Inflammatory macrophage (primary cell): ENCODE measurements at regions not wholly inside any gene's neighbourhood (a gene's known extent, or its start where the extent isn't known, plus 50 kb on each side); places are given as distances from the start of the nearest gene placed in this dataset.

ENCODE experiments used
- DNase-seq, 2 donors: peaks; one replicate each; pipeline ENCODE4 v3.0.0-alpha.2; 2020 to 2022

DNA sequence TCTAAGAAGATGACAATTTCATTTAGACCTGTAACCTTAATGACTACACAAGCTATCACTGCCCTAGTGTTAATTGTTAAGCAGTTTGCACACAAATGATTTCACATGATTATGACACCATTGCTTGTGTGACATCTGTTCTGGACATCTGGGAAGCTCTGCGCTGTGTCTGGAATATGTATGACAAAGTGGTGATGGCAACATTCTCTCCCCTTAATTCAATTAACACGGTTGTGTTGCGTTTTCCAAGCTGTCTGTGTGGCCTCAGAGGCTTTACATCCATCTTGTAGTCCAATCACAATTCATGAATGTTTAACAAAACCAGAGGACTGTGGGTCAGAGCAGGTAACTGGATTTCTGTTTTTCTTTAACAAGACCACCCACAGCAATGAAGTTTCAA lies 204.4 kb downstream of the COG6 start:
- DNase-seq, result no peak

DNA sequence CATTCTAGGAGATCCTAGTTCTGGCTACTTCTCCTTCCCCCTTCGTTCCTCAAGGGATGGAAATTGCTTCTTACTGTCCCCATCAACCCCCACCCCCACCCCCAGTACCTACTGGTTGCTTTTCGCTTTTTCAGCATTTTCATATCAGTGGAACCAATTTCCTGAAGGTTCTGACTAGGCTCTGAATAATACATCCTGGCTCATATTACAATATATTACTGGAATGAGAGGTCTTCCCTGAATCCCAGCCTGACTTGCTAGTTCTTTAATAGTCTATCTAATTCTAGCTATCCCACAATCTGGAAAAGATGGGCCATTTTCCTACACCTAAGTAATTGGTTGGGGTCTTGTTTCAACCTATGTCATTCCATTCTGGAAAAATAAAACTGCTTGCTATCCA lies 207.4 kb downstream of the COG6 start:
- DNase-seq, result no peak

DNA sequence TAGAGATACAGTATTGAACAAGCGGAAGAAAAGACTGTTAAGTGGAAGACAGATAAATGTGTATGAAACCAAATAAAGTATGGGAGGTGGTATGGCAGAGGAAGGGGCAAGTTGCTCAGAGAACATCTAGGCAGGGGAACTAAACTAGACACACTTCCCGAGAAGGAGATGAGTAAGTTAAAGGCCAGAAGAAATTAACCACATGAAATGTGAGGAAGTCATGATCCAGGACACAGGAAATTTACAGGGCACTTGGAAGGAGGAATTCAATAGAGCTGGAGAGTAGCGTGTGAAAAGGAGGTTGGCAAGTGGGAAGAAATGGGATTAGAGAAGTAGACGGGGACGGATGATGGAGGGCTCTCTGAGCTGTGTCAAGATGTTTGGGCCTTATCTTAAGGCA lies 208.8 kb downstream of the COG6 start:
- DNase-seq, result no peak

DNA sequence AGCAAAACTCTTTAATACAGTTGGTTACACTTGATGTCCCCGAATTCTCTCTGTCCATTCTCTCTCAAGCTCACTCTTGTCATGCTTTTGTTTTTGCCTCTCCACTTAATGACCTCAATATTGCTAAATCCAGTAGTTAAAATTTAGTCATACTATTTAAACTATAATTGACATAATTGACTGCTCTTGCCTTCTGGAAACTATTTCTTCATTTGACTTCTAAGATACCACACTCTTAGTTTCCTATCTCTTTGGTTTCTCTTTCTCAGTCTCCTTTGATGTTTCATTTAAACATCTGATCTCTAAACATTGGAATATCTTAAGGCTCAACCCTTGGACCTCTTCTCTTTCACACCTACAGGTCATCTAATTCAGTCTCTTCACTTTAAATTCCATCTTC lies 211.3 kb downstream of the COG6 start:
- no peak for DNase-seq

DNA sequence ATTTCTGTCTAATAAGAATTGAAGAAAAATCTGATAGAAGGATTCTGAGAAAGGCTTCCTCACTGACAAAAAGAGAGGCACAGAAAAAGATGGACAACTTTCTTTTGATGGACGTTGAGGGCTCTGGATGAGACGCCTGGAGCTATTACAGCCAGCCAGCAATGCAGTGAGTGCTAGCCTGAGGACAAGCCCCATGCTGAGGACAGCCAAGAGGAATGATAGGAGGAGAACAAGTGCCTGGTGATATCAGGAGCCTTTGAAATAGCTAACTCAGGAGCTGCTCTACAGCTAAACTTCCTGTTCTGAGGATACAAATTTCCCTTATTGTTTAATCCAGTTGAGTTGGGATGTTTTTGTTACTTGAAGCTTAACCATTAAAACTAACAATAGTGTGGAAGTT lies 212.3 kb downstream of the COG6 start:
- no peak for DNase-seq

DNA sequence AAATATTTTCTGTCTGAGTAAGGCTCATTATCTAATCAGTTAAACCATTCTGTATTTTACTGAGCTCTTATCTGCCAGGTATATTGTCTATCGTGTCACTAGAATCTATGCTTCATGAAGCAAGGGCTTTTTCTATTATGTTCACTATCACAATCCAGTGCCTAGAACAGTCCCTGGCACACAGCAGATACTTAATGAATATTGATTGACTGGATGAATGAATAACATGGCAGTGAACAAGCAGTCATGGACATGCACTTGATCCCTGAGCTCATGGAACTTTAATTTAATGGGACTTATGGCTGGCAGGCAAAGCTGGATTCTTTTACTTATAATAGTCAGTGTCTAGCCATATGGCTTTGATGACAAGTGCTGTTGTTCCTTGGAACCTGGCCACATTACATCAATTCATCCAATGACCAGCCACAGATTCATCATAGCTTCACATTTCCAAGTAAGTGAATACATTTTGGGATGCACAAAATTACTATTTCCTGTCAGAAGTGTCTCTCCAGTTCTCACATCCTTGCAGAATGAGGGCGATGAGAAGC lies 214.8 kb downstream of the COG6 start:
- DNase-seq, result no peak

DNA sequence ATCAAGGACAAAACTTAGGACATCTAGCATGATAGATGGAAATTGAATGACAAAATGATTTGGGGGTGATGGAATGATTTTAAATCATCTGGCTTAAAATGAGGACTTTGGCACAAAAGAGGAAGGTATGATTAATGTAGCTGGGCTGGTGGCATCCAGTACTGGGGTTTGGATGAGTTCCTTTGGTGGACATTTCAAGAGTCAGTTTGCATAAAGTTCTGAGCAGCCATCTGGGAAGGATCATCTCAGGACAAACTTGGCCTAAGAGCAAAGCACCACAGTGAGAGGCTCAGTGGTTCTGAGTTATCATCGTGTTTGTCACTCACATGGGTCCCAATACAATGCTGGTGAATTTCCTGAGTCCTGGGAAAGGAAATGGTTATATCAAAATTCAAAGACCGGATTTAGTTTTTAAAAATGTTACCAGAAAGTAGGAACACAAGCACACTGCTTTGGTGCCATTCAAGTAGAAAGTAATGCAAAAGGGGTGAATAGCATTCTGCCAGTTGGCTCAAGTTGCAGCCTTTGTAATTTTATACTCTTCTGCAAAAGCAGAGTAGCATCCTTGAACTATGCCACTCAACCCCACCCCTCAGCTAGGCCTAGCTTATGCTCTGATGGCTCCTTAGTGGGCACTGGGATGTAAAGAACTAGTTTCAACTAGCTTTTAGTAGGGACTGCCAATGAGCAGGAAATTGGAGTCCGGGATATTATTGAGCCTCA lies 219.0 kb downstream of the COG6 start:
- no peak for DNase-seq

DNA sequence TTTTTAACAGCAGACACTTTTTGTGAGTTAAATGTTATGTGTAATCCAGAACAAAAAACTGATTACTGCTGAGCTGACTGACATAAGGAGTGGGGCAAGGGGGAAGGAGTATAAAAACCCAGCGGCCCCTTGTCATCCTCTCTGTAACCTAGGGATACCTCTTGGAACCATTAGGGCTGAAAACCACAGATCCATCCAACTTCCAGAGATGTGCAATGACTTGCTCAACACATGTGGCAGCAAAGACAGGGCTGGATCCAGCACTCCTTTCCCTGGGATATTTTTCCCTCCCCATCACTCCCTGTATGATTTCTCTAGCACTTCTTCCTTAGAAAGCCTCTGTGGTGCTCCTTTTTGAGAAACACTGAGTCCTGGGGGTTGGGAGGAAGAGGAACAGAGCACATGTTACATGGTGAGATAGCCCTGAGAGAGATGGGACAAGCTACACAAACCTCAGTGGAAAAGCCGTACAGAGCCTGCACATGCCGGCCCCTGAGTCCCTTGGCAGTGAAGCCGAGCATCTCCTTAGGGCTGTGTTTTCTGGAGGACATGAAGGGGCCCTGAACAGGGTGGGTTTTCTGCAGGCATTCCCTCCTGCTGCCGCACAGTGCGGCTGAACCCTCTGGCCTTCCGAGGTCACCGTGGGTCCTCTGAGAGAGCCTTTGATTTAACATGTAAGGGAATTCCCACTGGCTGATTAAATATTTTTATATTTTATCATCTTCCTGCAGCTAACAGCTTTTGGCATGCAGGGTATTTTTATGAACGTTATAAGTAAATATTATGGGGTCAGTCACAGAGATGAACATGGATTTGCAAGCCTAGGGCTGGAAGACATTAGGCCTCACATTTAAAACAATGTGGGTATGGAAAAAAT lies 219.9 kb downstream of the COG6 start:
- DNase-seq, result no peak

DNA sequence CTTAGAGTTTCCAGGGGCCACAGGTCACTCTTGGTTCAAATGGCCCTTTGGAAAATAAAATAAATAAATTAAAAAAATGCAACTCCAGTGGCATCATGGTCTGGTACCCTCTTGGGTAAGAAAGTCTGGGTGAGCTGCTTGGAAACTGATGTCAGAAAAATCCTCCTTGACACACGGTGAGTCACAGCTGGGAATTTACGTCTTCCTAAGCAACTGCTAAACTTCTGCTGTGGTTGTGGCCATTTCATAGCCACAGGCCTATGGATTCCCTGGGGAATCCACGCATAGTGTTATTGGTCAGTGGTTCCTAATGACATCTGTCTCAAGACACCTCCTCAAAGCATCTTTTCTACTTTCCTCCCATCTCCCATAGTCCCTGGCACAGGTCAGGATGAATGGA lies 220.8 kb downstream of the COG6 start:
- DNase-seq, result no peak

DNA sequence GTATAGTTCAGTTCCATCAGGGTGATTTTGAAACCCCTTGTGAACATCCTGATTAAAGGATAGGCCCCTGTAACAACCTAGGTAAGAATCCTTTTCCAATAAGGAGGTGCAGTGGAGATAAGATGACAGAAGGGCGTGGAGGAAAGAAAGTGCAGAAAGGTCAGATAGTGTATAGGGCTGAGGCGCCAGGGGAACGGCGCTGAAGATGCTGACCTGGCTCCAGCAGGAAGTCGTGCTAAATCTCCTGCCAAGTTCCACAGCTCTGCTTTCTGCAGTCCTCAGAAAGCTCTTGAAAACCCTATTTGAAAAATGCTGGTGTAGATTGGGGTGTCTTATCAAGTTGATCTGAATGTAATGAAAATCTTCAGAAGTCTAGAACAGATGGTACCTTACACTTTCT lies 221.7 kb downstream of the COG6 start:
- DNase-seq, result no peak

DNA sequence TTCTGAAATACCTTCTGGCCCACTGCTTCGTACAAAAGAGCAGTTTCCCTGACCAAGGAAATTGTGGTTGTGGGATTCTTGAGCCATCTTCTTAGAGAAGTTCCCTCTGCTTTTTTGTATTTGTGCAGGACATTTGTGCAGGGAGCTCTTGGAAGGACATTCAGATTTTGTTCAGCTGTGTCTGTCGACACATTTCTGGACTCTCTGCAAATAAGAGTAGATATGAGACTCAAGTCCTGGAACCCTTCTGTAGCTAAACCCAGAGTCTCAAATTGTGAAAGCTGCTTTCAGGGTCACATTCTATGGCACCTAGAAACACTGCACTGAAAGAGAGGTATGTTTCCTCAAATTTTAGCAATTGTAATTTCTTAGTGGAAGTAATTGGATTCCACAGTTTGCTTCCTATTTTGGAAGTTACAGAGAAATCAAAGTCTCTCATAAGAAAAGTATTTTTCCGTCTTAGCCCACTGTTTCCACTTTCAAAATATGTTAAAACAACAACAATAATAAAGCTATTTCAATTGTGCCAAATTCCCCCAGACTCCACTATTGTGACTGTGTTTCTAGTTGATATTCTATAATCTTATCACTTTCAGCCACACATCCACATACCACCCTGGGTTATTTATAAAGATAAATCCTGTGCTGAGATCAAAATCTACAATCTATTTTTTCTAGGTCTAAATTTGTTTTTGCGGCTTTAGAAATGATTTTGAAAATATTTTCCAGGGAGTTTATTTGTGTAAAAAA lies 224.0 kb downstream of the COG6 start:
- DNase-seq, result no peak

DNA sequence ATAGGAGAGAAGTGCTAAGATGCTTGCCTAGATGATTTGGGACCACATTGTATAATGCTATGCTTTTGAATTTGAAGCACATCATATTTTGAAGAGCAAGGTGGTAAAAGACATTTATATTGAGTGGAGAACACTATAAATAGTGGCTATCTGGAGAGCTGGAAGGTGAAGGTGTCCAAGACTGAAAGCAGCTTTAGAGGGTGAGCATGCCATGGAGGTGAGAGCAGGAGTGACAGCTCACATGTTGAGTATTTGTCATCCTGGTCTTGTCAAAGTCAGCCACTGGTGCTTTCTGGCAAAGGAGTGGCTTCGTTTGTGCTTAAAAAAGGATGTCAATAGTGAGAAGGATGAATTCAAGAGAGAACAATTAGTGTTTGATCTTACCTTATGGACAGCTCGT lies 225.9 kb downstream of the COG6 start:
- no peak for DNase-seq

DNA sequence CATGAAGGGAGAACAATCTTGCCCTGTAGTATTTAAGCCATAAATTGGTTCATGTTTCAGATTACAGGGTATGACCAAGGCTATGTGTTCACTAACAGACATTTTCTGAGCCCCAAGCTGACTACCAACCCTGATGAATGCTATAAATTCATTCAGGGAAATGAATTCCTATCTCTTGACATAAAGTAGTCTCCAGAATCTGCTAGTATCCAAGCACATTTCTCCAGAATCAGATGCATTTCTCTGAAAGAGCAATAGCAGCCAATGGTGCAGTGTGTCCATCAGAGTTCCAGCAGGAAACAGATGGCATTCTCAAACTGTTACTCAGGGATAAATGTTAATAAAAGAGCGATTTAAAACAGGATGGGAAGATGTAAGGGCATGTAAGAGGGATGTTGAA lies 226.4 kb downstream of the COG6 start:
- DNase-seq, result no peak

DNA sequence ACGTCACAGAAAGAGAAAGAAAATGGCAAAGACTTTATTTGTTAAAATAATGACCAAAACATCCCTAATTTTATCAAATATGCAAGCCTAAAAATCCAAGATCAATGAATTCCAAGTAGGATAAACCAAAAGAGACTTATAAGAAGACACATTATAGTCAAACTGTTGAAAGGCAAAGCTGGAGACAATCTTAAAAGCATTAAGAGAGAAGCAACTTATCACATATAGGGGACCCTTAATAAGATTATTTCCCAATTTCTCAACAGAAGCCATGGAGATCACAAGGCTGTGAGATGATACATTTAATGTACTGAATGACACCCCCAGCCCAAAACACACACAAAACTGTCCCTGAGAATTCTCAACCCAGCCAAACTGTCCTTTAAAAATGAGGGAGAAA lies 228.7 kb downstream of the COG6 start:
- no peak for DNase-seq

DNA sequence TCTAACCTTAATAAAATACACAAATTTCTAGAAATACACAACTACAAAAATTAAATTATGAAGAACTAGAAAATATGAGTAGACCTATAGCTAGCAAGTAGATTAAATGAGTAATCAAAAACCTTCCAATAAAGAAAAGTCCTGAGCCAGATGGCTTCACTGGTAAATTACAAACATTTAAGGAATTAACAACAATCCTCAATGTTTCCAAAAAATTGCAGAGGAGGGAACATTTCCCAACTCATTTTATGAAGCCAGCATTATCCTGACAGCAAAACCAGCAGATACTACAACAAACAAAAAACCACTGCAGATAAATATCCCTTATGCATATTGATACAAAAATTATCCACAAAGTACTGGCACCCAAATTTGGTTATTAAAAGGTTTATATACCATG lies 230.9 kb downstream of the COG6 start:
- DNase-seq, result no peak

DNA sequence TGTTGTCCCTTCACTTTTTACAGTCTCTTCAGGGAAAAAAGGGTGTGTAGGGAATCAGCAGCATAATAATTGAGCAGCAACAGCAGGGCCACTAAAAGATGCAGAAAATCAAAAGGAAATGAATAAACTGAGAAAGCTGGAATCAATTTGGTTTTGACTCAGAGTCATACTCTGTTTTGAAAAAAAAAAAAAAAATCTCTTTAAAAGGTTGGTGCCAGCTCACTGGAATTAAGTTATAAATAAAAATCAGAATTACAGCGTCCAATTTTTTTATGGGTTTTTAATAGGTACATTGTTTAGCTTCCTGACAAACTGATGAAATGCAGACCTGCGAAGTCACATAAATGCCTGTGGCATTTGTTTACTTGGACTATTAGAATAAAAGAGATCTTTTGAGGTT lies 231.9 kb downstream of the COG6 start:
- DNase-seq, result no peak

DNA sequence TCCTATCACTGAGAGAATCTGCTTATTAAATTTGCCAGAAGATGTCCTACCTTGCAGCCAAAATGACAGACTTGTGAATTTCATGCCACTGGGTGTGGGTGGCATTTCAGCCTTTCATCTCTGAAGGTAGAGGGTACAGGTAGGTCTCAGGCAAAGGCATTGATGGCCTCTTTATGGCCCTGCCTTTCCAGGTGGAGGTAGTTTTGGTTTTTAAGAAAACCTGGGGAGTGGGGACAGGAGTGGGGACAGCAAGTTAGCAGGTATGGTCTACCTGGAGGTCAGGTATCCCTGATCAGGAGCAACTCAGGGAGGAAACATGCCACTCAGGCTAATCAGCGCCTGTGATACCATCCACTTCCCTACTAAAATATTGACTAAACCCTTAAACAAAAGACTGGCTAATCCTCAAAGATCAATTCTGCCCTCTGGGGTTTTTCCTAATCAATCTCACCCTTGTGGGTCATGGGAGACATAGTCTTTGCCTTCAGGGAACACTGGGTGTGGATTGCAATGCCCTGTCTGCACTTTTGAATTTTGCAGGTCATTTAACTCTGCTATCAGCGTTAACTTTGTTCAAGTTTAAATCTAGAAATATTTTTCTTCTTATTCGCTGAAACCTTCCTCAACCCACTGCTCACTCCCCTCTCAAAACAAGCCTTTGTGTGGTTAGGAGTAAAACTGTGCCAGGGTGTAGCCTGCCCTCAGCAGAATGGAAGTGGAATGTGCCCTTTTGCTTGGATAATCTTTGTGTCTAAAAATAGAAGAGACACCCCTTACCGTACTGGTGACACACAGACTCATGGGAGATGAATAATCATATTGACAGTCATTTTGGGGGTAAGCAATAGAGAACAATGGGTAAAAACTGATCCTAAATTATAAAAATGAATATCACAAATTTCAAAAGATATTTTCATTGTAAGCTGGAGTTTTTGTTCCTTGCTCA lies 233.7 kb downstream of the COG6 start:
- no peak for DNase-seq

DNA sequence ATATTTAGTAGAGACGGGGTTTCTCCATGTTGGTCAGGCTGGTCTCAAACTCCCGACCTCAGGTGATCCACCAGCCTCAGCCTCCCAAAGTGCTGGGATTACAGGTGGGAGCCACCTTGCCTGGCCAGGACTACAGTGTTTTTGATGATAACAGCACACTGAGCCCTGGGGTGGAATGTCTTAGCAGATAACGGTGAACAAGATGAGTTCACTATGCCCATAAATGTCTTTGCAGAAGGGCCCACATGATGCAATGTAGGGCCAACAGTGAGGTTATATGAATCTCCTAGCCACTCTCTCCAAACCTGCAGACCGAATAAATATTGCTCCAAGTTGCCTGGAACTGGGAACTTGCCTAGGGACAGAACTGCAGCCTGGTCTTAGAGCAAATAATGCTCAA lies 235.1 kb downstream of the COG6 start:
- DNase-seq, result no peak

DNA sequence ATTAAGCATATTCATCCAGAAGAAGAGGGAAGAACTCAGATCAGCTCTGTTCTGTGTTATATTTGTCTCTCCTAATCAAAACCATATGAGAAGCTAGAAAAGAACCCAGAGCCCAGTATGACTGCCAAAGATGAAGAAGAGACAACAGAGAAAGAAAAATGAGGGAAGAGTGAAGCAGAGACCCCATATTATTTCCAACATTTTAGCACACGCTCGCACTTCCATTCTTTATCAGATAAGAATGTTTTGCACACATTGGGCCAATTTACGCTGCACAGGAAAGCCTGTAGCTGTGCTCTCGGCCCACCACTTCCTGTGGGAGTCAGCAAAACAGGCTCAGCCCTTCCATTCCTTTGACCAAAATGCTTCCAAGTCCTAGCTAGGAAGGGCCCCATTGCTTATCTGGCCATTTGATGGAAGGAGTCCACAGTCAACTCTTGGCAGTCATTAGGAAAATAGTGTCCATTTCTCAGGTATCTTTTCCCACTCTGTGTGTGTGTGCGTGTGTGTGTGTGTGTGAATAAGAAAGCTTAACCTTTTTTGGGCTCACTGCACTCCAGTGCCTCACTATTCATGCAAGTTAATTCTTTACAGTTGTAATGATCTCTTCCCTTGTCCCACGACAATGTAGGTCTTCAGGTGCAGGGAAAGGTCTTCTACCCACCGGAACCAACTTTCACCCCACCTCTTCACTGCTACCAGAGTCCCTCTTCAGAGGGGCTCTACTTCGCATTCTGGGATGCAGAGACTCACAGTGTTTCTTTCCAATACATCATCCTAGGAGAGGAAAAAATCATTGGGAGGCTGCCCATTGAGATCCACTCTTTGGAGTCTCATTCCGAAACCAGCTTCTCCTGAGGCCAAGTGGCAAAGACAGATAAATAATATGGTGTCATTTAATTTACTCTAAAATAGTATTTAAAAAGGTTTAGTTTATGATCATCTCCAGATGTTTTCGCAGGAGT lies 237.5 kb downstream of the COG6 start:
- DNase-seq, result no peak

DNA sequence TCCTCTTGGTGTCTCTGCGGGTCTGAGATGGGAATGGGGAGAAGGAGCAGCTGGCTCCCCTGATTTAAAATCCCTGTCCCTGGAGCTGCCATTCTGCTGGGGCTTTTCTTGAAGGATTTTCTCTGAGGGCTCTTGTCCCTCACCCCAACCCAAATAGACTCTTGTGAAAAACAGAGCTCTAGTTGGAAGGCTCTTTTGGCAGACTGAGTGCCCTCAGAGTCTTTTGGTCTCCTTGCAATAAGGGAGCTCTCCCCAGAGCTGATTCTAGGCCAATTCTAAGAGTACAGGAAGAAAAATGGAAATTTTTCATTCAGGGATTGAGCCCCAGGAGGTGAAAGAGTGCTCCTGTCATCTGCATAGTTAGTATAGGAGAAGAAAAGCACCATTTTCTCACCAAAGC lies 238.3 kb downstream of the COG6 start:
- DNase-seq, result no peak

DNA sequence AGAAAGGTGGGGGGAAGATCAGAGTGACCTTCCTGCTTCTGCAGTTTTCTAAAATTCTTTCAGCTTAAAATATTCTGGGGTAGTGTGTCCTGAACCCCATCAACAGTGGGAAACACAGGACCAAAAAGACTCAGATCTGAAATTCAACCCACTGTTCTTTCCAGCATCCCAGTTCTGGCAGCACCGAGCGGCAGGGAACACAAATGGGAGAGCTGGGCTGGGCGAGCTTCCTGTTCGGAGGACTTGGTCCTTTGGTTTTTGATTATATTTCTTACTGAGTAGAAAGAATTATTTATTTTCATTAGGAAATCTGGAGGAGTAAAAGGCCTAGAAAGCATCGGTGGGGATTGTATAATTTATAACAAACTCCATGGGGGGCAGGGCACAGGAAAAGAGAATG lies 239.1 kb downstream of the COG6 start:
- DNase-seq, result no peak
